ENCODE measurements at regions not wholly inside any gene's neighbourhood (a gene's known extent, or its start where the extent isn't known, plus 50 kb on each side); places are given as distances from the start of the nearest gene placed in this dataset.

- TF ChIP-seq ZNF501 (tag by site-specific recombination; IDR thresholded peaks at IDR 0.05) (no peak), MZF1 (tag by site-specific recombination; IDR thresholded peaks at IDR 0.05; ENCODE audit: borderline replicate concordance) (no peak), ZNF792 (tag by site-specific recombination; IDR thresholded peaks at IDR 0.05) (no peak), CTCF (tag by site-specific recombination; IDR thresholded peaks at IDR 0.05) (no peak), PATZ1 (tag by site-specific recombination; IDR thresholded peaks at IDR 0.05) (no peak), ZNF366 (tag by site-specific recombination; conservative IDR thresholded peaks at IDR 0.05) (no peak), ZNF223 (tag by site-specific recombination; IDR thresholded peaks at IDR 0.05) (no peak), GLI4 (tag by site-specific recombination; IDR thresholded peaks at IDR 0.05) (no peak), ZNF830 (tag by site-specific recombination; IDR thresholded peaks at IDR 0.05; ENCODE audit: low read depth) (no peak)
Observed at GRCh38 chr12:83197483-83197914, 510.8 kb downstream of the TMTC2 start.
